Neuronal stem cell (in vitro differentiated cells): ENCODE measurements at regions not wholly inside any gene's neighbourhood (a gene's known extent, or its start where the extent isn't known, plus 50 kb on each side); places are given as distances from the start of the nearest gene placed in this dataset.

ENCODE experiments used
- DNase-seq: peaks from one replicate; pipeline ENCODE4 v3.0.0-alpha.2; 2013; ENCODE audit warnings: low spot score
- H2AFZ ChIP-seq: one replicate; pipeline ENCODE4 v1.6.1; 2013; ENCODE audit warnings: mild to moderate bottlenecking, low read length, inconsistent platforms
- H2AK5ac ChIP-seq: 2 replicates; pipeline ENCODE4 v1.6.1; 2013; ENCODE audit warnings: low read depth, mild to moderate bottlenecking, inconsistent platforms, low read length, moderate library complexity, mixed read lengths
- H2BK120ac ChIP-seq: 2 replicates; pipeline ENCODE4 v1.6.1; 2013; ENCODE audit warnings: low read depth, mild to moderate bottlenecking, inconsistent platforms, low read length, moderate library complexity, mixed read lengths
- H2BK12ac ChIP-seq: one replicate; pipeline ENCODE4 v1.6.1; 2013; ENCODE audit warnings: low read length, inconsistent platforms
- H2BK15ac ChIP-seq: 2 replicates; pipeline ENCODE4 v1.6.1; 2013; ENCODE audit warnings: mild to moderate bottlenecking, low read length, inconsistent platforms, mixed read lengths
- H2BK5ac ChIP-seq: one replicate; pipeline ENCODE4 v1.6.1; 2013; ENCODE audit warnings: inconsistent platforms, mild to moderate bottlenecking, low read length, moderate library complexity
- H3K14ac ChIP-seq: one replicate; pipeline ENCODE4 v1.6.1; 2013; ENCODE audit warnings: low read length, inconsistent platforms
- H3K18ac ChIP-seq: 2 replicates; pipeline ENCODE4 v1.6.1; 2013; ENCODE audit warnings: low read length, inconsistent platforms
- H3K23ac ChIP-seq: 2 replicates; pipeline ENCODE4 v1.6.1; 2013; ENCODE audit warnings: low read depth, mild to moderate bottlenecking, mixed read lengths, low read length, inconsistent platforms; ENCODE audit not compliant: poor library complexity
- H3K27ac ChIP-seq: replicated peaks from 3 replicates; pipeline ENCODE4 v1.5.1; 2013; ENCODE audit warnings: low read length, inconsistent platforms
- H3K27me3 ChIP-seq, 3 experiments: 2 replicates each; pipeline ENCODE4 v1.6.1; 2013; ENCODE audit warnings: low read length in 3 of 3, mild to moderate bottlenecking in 2 of 3, inconsistent platforms in 1 of 3, low read depth in 1 of 3, mixed read lengths in 1 of 3, moderate library complexity in 1 of 3; ENCODE audit not compliant: control insufficient read depth in 3 of 3, insufficient read depth in 3 of 3
- H3K36me3 ChIP-seq, 2 donors: replicated peaks in 1 of 2; 2 replicates each; pipeline ENCODE4 v1.6.1; 2013; ENCODE audit warnings: low read length in 2 of 2; ENCODE audit not compliant: control insufficient read depth in 2 of 2, insufficient read depth in 2 of 2
- H3K4ac ChIP-seq: 2 replicates; pipeline ENCODE4 v1.6.1; 2013; ENCODE audit warnings: inconsistent platforms, mild to moderate bottlenecking, low read length, moderate library complexity
- H3K4me1 ChIP-seq, 2 donors: 1 replicate in 1 of 2; 2 replicates in 1 of 2; pipeline ENCODE4 v1.6.1; 2013; ENCODE audit warnings: low read length in 2 of 2, low read depth in 1 of 2; ENCODE audit not compliant: control insufficient read depth in 2 of 2, insufficient read depth in 1 of 2
- H3K4me2 ChIP-seq: one replicate; pipeline ENCODE4 v1.6.1; 2013; ENCODE audit warnings: mild to moderate bottlenecking, low read length, inconsistent platforms; ENCODE audit not compliant: insufficient read depth, poor library complexity, severe bottlenecking
- H3K4me3 ChIP-seq, 2 donors: 2 replicates each; pipeline ENCODE4 v1.5.1; 2013; ENCODE audit warnings: low read length in 2 of 2, mild to moderate bottlenecking in 2 of 2, inconsistent platforms in 1 of 2, moderate library complexity in 1 of 2
- H3K79me1 ChIP-seq: one replicate; pipeline ENCODE4 v1.6.1; 2013; ENCODE audit warnings: low read depth, mild to moderate bottlenecking, inconsistent platforms, low read length, moderate library complexity
- H3K9ac ChIP-seq: one replicate; pipeline ENCODE4 v1.6.1; 2013; ENCODE audit warnings: mild to moderate bottlenecking, low read depth, low read length, inconsistent platforms; ENCODE audit not compliant: poor library complexity
- H3K9me3 ChIP-seq, 2 donors: replicated peaks in 1 of 2; 2 replicates each; pipeline versions ENCODE3 to v1.6.1; 2013; ENCODE audit warnings: low read length in 2 of 2, mild to moderate bottlenecking in 2 of 2, inconsistent platforms in 1 of 2, low read depth in 1 of 2, mixed read lengths in 1 of 2, moderate library complexity in 1 of 2; ENCODE audit not compliant: control insufficient read depth in 2 of 2, insufficient read depth in 1 of 2
- H4K8ac ChIP-seq: one replicate; pipeline ENCODE4 v1.6.1; 2013; ENCODE audit warnings: low read depth, mild to moderate bottlenecking, inconsistent platforms, low read length, moderate library complexity
- H4K91ac ChIP-seq: one replicate; pipeline ENCODE4 v1.6.1; 2013; ENCODE audit warnings: low read length, low read depth, mild to moderate bottlenecking, inconsistent platforms; ENCODE audit not compliant: poor library complexity
- WGBS, 2 donors: extraction: QIAGEN DNeasy Blood & Tissue Kit; methylation state at CpG; one replicate each; pipeline ENCODE4 v1.1.7; 2013; ENCODE audit warnings: missing lambda C conversion rate in 2 of 2, mixed read lengths in 1 of 2; ENCODE audit not compliant: insufficient read length in 2 of 2, insufficient replicate concordance in 1 of 2; ENCODE audit errors: extremely low coverage in 2 of 2; 5-methylcytosine and 5-hydroxymethylcytosine counted together

DNA sequence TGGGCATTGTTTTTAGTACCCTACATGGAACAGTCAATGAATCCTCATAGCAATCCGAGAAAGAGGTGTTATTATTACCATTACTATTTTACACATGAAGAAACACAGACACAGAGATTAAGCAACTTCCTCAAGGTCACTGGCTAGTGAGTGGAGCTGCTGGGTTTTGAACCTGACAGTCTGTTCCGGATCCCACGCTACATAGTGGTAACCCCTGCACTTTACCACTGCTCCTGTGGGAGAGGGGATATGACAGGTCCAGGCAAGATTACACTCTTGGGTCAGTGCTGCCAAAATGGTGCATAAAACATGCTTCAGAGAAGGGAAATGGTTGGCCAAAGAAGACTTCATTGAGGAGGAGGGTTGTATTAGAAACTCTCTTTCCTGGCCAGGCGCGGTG, 185.7 kb downstream of the XPNPEP1 start:
- H2BK120ac ChIP-seq, result no peak overlapping the region
- H3K18ac ChIP-seq, result no peak overlapping the region
- H3K27me3 ChIP-seq, result peaks cover 0 to 3% (median 0%) of the 10 kb centered on the region in 3 experiments
- no peak overlapping the region for H2AK5ac ChIP-seq
- H3K9me3 ChIP-seq, result no peaks in the 10 kb centered on the region
- no peak overlapping the region for H2AFZ ChIP-seq
- H4K8ac ChIP-seq, result no peak overlapping the region
- no CpG with 5 or more reads among the region's 5 CpGs for WGBS, 2 donors
- H3K23ac ChIP-seq, result no peak overlapping the region
- no peak overlapping the region for H2BK15ac ChIP-seq
- no peaks in the 10 kb centered on the region for H3K36me3 ChIP-seq
- no peak overlapping the region for H3K27ac ChIP-seq
- H2BK12ac ChIP-seq, result no peak overlapping the region
- H2BK5ac ChIP-seq, result no peak overlapping the region
- H3K4me1 ChIP-seq, result no peaks in the 10 kb centered on the region
- no peak overlapping the region for H3K4me3 ChIP-seq
- no peak overlapping the region for H3K4me2 ChIP-seq
- no peak overlapping the region for H3K4ac ChIP-seq
- no peak overlapping the region for H3K14ac ChIP-seq
- no peak for DNase-seq
- no peak overlapping the region for H3K9ac ChIP-seq
- H4K91ac ChIP-seq, result no peak overlapping the region
- no peaks in the 10 kb centered on the region for H3K79me1 ChIP-seq

DNA sequence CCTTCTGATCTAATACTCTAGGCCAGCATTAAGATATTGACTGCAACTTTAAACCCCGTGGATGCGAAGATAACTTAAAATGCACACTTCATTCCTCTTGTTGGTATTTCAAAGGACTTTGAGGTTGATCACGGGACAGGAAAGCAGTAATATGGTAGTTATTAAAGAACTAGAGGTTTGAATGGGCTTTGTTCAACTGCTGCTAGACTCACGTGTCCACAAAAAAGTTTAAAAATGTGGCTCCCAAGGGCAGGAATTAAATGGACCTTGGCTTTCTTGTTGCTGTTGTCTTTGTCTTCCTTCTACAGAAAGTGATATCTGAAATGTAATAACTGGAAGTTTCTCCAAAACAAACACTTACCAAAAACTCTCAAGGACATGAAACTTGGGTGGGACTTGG, 186.3 kb downstream of the XPNPEP1 start:
- no peak overlapping the region for H3K18ac ChIP-seq
- H2BK12ac ChIP-seq, result no peak overlapping the region
- no peaks in the 10 kb centered on the region for H3K4me1 ChIP-seq
- H4K8ac ChIP-seq, result no peak overlapping the region
- no peak overlapping the region for H3K14ac ChIP-seq
- H3K4me3 ChIP-seq, result no peak overlapping the region
- no peak for DNase-seq
- no peak overlapping the region for H3K23ac ChIP-seq
- no peak overlapping the region for H2AK5ac ChIP-seq
- H3K9me3 ChIP-seq, result no peaks in the 10 kb centered on the region
- no peak overlapping the region for H2AFZ ChIP-seq
- no peaks in the 10 kb centered on the region for H3K36me3 ChIP-seq
- no peak overlapping the region for H3K4me2 ChIP-seq
- H3K9ac ChIP-seq, result no peak overlapping the region
- no peak overlapping the region for H2BK15ac ChIP-seq
- H3K27ac ChIP-seq, result no peak overlapping the region
- no peak overlapping the region for H2BK120ac ChIP-seq
- no CpG with 5 or more reads among the region's 4 CpGs for WGBS, 2 donors
- peaks cover 0 to 3% (median 0%) of the 10 kb centered on the region in 3 experiments for H3K27me3 ChIP-seq
- H4K91ac ChIP-seq, result no peak overlapping the region
- no peak overlapping the region for H2BK5ac ChIP-seq
- H3K4ac ChIP-seq, result no peak overlapping the region
- H3K79me1 ChIP-seq, result no peaks in the 10 kb centered on the region

DNA sequence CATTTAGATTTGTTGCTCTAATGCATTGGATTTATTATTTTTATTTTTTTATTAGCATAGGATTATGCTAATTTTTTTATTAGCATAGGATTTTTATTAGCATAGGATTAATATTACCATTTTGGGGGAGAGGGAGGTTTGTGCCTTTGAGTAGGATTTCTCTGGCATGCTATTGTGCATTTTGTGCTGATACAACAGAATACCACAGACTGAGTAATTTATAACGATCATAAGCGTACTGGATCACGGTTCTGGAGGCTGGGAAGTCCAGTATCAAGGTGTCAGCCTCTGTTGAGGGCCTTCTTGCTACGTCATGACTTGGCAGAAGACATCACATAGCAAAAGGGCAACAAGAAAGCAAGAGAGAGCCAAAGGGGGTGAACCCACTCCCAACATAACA, 187.5 kb downstream of the XPNPEP1 start:
- Histone ChIP-seq H2AFZ (no peak overlapping the region), H3K4me2 (no peak overlapping the region), H3K79me1 (no peaks in the 10 kb centered on the region), H3K4me1 (no peaks in the 10 kb centered on the region), H3K23ac (no peak overlapping the region), H3K36me3 (no peaks in the 10 kb centered on the region), H2AK5ac (no peak overlapping the region), H3K4ac (no peak overlapping the region), H4K8ac (no peak overlapping the region), H3K27ac (no peak overlapping the region), H3K9me3 (no peaks in the 10 kb centered on the region), H3K9ac (no peak overlapping the region), H3K18ac (no peak overlapping the region), H2BK12ac (no peak overlapping the region), H2BK15ac (no peak overlapping the region), H3K14ac (no peak overlapping the region), H2BK5ac (no peak overlapping the region), H3K4me3 (no peak overlapping the region), H2BK120ac (no peak overlapping the region), H3K27me3 (no peaks in the 10 kb centered on the region), H4K91ac (no peak overlapping the region)
- DNase-seq, result no peak
- WGBS, 2 donors, result no CpG with 5 or more reads among the region's 4 CpGs

DNA sequence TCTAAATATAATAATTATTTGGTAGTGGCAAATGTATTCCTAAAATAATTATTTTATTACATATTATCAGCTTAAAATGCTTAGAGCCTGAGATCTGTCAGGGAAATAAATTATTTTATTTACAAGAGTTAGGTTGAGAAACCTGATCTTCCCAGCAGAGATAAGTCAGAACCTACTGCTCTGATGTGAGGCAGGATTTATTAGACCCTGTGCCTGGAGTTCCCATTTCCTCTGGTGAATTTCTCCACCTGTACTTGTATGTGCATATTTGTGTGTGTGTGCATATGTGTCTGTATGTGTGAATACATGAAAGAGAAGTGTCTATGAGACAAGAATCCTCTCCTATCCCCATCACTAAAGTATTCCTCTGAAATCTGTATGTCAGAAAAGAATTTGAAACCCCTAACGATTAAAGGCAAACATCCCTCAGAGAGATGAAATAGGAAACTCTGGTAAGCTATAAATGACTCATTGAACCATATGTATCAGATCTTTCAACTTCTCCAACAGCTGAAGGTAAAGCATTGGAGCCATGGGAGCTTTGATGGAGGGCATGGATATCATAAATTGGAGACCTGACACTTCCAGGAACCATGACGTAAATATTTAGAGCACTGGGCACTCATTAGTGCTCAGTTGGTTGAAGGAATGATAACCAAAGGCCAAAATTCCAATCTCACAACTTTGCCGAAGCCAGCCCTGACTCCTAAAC, 190.9 kb downstream of the XPNPEP1 start:
- Histone ChIP-seq H3K79me1 (no peaks in the 10 kb centered on the region), H4K91ac (no peak overlapping the region), H2BK120ac (no peak overlapping the region), H2AFZ (no peak overlapping the region), H3K9ac (no peak overlapping the region), H3K4ac (no peak overlapping the region), H3K27ac (no peak overlapping the region), H2BK12ac (no peak overlapping the region), H3K23ac (no peak overlapping the region), H3K4me3 (no peak overlapping the region), H3K4me2 (no peak overlapping the region), H3K4me1 (no peaks in the 10 kb centered on the region), H2BK15ac (no peak overlapping the region), H2AK5ac (no peak overlapping the region), H3K9me3 (no peaks in the 10 kb centered on the region), H3K36me3 (no peaks in the 10 kb centered on the region), H3K18ac (no peak overlapping the region), H3K14ac (no peak overlapping the region), H4K8ac (no peak overlapping the region), H2BK5ac (no peak overlapping the region), H3K27me3 (no peaks in the 10 kb centered on the region)
- DNase-seq, result no peak
- no CpG with 5 or more reads among the region's 3 CpGs for WGBS, 2 donors
